SIG-M5 (cell line): ENCODE measurements at regions not wholly inside any gene's neighbourhood (a gene's known extent, or its start where the extent isn't known, plus 50 kb on each side); places are given as distances from the start of the nearest gene placed in this dataset.

Source experiments
- DNase-seq: peaks from one replicate; lab custom pipeline; 2025; lab: John Stamatoyannopoulos, UW

DNA sequence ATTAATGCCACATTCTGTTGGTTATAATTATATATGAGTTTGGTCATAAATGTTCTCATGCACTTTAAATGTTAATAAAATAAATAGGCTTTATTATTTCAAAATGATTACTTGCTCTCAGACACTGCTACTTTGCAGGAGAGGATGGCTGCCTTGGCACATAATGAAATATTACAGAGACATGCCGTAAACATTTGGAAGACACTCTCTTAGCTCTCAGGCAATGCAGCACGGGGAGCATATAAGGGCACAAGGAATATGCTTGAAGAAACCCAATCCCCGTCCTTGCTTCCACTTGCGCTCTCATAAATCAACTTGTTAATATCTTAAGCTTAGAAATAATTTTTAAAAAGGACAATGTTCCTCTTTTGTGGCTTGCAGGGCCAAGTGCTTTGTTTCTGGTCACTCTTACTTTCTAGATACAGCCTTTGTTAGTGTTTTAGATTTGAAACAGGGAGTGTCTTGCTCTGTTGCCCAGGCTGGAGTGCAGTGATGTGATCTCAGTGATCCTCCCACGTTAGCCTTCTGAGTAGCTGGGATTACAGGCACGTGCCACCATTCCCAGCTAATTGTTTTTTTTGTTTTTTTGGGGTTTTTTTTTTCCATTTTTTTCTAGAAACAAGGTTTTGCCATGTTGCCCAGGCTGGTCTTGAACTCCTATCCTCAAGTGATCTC lies 445.0 kb downstream of the SPRY1 start:
- DNase-seq, result no peak

DNA sequence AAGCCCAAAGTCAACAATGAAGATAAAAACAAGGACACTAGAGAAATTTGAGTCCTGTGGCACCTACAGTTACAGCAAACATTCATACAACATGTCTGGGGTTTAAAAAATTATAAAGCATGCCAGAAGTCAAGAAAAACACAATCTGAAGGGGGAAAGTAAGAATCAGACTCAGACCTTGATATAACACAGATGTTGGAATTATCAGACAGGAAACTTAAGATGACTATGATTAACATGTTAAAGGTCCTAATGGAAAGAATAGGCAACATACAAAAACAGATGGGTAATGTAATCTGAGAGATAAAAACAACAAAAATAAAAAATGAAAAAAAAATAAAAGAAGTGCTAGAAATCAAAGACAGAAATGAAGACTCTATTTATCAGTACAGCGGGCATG lies 446.5 kb downstream of the SPRY1 start:
- DNase-seq, result no peak

DNA sequence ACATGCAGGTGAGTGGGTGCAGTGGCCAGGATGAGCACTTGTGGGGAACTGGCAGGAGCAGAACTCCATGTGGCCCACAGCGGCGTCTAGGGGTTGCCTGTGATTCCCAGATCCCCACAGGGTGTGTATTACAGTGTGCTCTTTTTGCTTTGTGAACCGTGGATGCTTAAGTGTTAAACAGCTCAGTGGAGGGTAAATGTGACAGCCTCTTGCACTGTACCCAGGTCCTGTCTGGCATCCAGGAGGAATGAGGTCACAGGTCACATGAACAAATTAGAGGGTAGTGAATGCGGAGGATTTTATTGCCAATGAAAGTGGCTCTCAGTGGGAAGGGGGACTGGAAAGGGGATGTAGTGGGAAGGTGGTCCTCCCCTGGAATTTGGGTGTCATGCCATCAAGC lies 447.8 kb downstream of the SPRY1 start:
- DNase-seq, result no peak

DNA sequence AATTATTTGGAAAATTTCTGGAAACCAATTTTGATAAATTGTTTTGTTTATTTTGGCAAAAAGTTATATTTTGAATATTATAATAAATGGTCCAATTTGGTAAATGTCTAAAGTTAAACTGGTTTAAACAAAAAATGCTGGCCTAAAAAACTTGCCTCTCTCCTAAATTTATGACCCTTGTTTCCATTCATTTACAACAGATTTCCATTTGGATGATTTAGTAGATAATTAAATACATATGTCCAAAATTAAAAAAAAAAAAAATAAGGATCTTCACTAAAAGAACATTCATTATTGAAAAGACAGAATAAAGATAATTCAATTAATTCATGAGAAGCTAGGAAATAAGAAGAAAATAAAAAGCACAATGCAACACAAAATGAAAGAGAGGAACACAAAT lies 449.5 kb downstream of the SPRY1 start:
- DNase-seq, result no peak

DNA sequence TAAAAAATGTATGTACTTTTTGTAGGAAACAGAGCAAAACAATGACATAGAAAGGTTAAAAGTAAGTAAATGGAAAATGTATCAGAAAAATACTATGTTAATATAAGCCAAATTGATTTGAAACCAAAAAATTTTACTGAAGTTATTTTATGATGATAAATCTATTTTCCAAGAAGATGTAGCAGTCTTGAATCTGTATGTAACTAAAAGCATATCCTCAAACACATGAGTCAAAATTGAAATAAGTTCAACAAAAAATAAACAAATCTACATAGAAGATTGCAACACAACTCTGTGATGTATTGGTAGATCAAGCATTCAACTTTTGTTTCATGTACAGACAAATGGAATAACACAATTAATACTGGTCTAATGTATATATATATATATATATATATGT lies 450.0 kb downstream of the SPRY1 start:
- DNase-seq, result no peak

DNA sequence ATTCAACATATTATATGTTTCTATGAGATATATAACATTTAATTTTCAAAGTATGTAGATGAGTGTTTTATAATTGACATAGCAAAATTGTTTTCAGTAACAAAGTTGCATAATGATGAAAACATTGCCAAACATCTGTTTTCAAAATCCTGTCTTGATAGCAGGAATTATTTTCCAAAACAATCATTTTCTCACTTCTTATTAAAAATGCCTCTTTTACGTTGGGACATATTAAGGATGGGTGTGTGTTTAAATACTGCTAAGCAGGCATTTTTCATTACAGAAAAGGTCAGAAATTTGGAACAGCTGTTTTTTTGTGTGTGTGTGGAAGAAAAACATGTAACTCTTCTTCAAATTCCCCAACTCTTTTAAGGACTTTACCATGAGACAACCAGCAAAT lies 452.0 kb downstream of the SPRY1 start:
- DNase-seq, result no peak

DNA sequence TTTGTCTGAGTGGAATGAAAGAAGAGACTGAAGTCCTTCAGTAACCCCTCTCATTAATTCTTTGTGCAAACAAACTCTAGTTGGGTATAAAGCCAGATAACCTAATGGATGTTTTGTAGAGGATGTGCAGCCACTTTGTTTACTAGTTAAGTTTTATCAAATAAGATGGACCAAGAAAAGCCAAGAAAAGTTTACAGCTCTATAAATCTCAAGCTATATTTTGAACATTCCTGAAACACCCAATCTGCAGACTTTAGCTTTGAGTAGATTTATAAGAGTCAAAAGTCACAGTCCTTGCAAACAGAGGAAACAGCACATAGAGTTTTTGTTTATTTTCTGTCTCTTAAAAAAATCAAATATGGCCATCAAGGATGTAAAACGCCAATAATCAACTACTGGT lies 452.9 kb downstream of the SPRY1 start:
- DNase-seq, result no peak

DNA sequence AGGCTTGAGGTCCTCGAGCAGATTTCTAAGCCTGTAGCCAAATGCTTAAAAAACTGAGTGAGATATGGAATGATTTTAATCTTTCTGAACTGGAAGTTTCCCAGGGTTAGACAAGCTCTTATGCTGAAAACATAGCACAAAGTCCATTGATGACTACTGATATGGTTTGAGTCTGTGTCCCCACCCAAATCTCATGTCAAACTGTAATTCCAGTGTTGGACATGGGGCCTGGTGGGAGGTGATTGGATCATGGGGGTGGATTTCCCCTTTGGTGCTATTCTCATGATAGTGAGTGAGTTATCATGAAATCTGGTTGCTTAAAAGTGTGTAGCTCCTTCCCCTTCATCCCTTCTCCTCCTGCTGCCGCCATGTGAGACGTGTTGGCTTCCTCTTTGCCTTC lies 454.9 kb downstream of the SPRY1 start:
- no peak for DNase-seq

DNA sequence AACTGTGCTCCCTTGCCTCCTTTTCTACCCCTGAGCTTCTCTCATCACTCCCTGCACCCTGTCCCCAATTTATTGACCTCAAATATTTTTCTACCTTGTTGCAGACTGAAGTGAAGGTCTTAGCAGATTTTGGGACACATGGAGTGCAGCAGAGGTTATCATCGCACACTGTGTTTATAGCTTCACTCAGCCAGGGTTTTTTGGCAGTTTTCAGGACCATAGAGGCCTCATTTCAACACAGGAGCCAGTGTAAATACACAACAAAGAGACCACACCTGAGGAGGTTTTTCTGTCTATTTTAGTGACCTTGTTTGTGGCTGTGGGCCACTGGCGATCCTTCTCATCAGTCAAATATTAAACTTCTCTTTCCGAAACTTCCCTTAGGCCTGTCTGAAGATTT lies 457.1 kb downstream of the SPRY1 start:
- no peak for DNase-seq

DNA sequence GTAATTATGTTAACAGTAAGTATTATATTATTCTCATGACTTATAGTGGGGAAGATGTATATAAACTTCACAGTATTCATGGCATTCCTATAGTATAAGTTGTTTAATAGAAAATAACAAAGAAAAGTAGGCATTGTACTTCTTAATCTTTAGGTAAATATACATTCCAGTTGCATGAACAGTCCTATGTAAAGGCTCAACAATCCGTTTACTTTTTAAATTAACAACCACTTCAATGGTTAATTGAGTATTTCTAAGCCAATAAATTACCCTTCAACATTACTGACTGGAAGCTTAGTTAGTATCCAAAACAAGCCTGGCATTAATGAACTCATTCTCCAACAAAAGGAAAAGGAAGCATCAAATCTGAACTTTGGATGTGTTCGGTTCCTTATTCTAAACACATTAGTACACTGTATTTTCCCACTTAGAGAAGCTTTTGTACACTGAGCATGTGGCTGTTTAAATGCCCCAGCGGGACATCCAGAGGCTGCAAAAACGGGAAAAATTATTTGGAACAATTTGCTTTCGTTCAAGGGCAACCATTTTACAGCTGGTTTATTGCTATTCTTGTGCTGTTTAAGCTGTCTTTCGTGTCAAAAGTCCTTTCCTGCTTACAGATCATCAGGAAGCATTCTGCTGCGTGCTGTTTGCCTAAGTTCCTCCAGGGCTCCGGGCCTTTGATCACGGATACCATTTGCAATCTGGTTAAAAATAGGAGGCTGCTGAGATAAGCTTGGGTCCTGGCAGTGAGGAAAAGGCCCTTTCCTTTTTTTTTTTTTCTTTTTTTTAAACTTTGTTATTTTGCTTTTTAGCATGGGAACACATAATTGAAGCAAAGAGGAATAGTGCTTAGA lies 460.3 kb downstream of the SPRY1 start:
- DNase-seq, result no peak

DNA sequence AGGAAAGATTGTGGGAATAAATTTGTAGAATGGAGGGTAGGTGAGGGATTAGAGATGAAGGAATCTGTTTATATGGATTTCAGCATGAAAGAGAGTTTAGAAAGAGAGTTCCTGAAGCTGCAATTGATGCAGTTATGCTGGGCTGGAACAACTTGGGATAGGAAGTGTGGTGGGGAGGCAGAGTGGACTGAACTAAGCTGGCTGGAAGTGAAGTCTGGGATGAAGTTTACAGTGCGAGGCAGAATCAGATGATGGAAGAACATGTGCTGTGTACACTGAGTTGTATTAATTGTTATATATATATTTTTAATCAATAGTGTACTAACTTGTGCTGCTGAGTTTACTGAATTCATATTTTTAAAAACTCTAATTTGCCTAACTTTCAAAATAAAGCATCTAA lies 461.9 kb downstream of the SPRY1 start:
- no peak for DNase-seq

DNA sequence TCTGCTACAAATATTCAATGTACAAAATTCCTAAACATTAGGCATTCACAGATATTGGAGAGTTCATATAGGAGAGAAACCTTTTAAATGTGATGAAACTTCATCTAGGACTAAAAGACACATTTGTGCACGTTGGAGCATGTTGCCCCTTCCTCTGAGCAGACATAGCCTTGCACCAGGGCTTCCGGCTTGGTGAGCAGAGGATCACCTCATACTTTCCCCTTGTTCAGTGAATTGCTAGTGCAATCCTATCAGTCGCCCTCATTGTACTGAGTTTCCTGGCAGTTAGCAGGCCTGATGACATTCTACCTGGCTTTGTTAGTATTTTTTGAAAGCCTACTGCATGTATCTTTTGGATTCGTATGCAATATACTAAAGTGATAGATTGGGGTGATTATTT lies 466.2 kb downstream of the SPRY1 start:
- DNase-seq, result no peak

DNA sequence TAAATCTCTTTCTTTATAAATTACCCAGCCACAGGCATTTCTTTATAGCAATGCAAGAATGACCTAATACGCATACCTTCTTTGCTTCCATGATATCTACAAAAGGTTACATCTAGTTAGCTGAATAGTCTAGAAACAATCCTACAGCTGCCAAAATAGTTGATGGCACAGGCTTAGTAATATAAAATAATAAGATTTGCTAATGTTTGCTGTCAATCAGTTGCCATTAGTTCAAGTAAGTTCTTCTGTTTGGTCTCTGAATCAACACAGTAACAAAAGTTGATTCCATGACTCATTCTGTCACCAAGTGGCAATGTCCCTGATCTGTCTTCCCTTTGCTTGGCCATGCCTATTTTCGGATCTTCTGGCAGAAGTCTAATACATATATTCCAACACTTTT lies 470.2 kb downstream of the SPRY1 start:
- no peak for DNase-seq

DNA sequence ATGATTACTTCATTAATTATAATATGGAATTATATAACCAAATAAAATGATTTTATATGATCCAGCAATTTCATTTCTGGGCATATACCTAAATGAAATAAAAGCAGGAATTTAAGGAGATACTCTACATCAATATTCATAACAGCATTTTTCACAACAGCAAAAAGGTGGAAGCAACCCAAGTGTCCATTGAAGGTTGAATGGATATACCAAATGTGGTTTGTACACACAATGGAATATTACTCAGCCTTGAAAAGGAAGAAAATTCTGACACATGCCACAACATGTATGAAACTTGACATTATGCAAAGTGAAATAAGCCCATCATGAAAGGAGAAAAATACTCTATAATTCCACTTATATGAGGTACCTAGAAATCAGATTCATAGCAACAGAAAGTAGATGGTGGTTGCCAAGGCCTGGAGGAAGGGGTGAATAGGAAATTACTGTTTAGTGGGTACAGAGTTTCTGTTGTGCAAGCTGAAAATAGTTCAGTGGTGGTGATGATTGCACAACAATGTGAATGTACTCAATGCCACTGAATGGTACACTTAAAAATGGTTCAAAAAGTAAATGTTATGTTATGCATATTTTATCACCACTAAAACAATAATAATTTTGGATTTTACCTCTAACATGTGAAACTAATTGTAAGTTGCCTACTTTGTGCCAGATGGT lies 471.5 kb downstream of the SPRY1 start:
- no peak for DNase-seq

DNA sequence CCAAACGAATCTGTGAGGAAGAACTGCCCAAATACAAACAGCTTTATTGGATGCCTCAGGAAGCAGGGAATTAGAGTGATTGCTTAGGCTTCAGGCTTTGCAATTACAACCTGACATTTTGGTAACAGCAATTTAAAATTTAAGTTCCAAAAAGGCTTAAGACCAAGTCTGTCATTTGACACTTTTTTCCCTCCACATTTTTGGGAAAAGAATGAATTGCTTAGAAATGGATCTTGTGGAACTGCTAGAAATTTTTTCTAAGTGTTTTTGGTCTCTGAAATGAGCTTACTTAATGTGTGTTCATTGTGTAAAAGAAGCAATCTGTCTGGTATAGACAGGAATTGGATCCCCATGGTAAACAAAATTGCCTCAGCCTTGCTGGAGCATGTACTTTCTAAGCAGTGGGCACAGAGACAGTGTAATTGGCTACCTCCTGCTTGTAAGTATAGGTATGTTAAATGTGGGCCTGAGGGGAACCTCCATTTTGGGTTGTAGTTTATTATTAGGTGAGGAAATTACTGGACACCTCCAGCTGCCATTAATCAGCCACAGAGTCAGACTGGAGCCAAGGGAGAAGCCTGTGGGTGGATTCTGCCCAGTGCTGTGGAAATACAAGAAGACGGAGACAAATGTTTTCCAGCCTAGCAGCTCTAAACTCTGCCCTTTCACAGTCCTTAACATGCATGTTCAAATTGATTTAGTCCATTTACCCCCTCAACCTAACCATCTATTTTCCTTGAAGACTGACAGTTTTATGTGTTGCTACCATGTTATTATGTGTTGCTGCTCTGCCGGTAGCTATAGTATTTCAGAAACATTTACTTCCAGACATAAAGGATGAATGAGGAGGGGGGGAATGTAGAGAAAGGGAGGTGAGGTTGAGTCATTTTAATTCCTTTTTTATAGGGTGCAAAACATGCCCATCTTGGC lies 473.0 kb downstream of the SPRY1 start:
- no peak for DNase-seq

DNA sequence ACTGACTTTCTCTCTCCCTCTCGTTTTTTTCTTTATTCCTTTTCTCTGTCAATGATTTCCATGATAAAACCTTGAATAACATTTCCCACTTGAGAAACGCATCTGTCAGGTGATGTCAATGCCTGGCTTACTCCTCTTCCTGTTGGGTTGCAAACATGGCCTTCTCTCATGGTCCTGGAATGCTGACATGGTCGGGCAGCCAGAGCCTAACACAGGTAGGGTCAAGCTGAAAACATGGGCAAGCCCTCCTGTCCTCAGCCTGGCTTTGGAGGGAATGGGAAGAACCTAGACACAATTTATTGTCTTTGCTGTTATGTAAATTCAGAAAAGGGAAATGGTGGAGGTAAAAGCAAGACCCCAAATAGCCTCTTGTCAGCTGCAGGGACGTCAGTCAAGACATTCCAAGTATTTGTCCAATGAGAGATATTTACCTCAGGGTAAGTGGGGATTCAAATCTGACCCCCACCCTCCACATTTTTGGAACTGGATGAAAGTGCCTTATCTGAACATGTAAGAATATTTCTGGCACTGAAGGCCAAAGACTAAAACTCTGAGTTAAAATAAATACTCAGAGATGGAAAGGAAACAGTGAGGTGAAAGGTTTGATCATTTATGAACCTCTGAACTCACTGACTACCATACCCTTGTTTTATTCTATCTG lies 473.8 kb downstream of the SPRY1 start:
- DNase-seq, result no peak

DNA sequence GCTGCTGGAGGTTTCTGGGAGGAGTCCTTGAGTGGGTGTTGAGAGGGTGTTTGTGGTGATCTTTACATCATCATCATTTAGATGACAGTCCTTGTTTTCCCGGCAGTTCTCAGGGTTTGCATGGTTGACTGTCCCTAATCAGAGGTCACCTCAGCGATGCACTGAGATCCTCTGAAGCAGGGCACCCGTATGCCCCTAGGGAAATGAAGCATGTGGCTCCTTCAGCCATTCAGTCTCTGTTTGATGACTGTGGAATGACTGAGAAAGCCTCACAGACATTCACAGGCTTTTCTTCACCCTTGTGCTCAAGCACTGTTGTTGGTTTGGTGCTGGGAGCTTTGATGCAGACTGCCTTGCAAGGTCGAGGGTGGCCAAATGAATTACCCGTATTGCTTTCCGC lies 474.7 kb downstream of the SPRY1 start:
- no peak for DNase-seq

DNA sequence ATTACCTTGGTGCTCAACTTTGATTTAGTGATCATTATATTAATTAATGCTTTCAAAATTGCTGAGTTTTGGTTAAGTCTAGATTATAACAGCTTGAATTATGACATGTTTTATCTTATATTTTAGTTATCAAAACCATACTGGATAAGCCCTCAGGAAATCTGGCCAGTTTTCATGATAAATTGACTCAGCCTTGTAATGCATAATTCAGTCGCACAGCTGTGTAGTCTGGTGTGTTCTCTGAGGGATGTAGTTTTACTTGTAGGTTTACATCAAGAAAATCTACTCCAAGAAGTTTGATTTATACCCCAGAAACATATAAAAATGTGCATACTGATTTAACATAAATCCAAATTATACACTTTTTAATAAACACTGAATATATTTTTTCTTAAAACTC lies 477.5 kb downstream of the SPRY1 start:
- DNase-seq, result no peak

DNA sequence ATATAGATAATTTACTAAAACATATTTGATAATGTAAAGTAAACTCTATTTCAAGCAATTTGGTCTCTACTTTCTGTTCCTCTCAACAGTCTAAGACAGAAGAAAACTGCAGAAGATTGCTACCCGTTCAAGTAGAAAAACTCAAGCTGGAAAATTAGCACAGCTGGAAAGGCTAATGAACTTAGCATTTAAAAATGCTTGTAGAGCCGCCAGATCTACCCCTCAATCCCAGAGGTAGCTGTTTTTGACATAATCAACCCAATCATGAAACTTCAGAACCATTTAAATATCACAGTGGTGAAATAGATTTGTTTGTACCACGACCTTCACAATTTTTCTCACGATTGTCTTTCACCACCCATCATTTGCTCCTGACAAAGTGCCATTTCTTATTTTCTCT lies 479.5 kb downstream of the SPRY1 start:
- DNase-seq, result no peak

DNA sequence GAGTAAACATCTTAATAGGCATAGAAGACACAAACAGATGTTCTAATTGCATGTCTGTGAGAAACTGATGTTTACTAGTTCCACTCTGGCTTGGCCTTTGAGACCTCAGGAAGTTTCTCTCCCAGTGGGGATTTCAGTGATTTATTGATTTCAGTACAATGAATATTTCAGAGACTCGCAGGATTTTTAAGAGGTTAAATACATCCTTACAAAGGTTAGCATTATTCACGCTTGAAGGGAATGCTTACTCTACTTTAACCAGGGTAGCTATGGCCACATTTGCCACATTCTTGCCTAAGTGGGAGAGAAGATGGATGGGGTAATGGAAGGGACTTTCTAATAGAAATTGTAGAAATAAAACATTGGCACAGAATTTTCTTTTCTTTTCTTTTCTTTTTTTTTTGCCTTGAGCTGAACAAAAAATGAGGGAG lies 480.1 kb downstream of the SPRY1 start:
- no peak for DNase-seq

DNA sequence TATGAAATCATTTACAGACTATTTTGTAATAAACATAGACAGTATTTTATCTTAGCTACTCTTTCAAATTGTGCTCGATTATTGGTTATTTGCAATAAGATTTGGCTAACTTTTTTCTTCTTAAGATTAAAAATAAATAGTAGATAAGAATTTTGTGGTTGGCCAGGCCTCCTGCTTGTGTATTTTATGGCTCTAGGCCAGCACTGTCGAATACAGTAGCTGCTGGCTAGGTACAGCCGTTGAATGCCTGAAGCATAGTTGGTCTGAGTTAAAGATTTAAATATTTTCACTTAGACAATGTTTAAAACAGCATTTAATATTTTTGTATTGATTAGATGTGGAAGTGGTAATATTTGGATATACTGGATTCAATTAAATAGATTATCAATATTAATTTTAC lies 481.0 kb downstream of the SPRY1 start:
- DNase-seq, result no peak

DNA sequence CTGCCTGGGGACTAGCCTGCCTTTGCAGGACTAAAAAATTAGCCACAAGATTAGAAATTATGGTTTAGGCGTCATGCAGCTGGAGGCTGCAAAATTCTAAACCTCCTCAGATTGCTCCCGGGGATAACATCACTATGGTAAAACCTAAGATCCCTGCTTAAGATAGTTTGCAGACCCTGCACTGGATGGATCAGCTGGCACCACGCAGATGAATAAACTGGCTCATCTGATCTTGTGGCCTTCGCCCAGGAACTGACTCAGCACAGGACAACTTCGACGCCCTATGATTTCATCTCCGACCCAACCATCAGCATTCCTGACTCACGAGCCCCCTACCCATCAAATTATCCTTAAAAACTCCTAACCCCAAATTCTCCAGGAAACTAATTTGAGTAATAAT lies 482.4 kb downstream of the SPRY1 start:
- no peak for DNase-seq
